MCF 10A (cell line): ENCODE measurements at regions not wholly inside any gene's neighbourhood (a gene's known extent, or its start where the extent isn't known, plus 50 kb on each side); places are given as distances from the start of the nearest gene placed in this dataset.
A peak's percentile ranks its signal among the peaks of the same experiment; 100 is the strongest.

Source experiments
- BruUV-seq: library from RNA; stranded (reverse); fragments of 400-500 nt; replicated peaks from 2 replicates; lab custom pipeline; 2021; lab: Mats Ljungman, UMichigan
- CTCF ChIA-PET: fragments of 300-600 bp; sonication (Branson Sonifier 250); formaldehyde crosslinking; extraction: SDS; loops from one replicate; lab custom pipeline; 2021; ENCODE audit warnings: antibody characterized with exemption, inconsistent platforms; lab: Yijun Ruan, JAX
- POLR2A ChIA-PET: fragments of 300-600, 350-650 bp; sonication (Branson Sonifier 250); formaldehyde crosslinking; extraction: SDS; loops from one replicate; lab custom pipeline; 2020; ENCODE audit warnings: antibody characterized with exemption, inconsistent platforms; lab: Yijun Ruan, JAX
- DNase-seq: peaks from one replicate; pipeline ENCODE4 v3.0.0-alpha.2; 2018; ENCODE audit not compliant: unreplicated experiment
- H3K27ac Mint-ChIP-seq: one replicate; pipeline ENCODE4 v1.8.0; 2022; ENCODE audit warnings: mild to moderate bottlenecking, low read depth, mixed read lengths; ENCODE audit not compliant: unreplicated experiment
- H3K27me3 Mint-ChIP-seq: one replicate; pipeline ENCODE4 v1.8.0; 2022; ENCODE audit warnings: mixed read lengths; ENCODE audit not compliant: insufficient read depth, unreplicated experiment
- H3K36me3 Mint-ChIP-seq: one replicate; pipeline ENCODE4 v1.8.0; 2022; ENCODE audit warnings: mild to moderate bottlenecking, moderate library complexity, mixed read lengths; ENCODE audit not compliant: insufficient read depth, unreplicated experiment
- H3K4me1 Mint-ChIP-seq: one replicate; pipeline ENCODE4 v1.8.0; 2022; ENCODE audit warnings: mixed read lengths; ENCODE audit not compliant: insufficient read depth, unreplicated experiment
- H3K4me3 Mint-ChIP-seq: one replicate; pipeline ENCODE4 v1.8.0; 2022; ENCODE audit warnings: mild to moderate bottlenecking, moderate library complexity, mixed read lengths; ENCODE audit not compliant: unreplicated experiment
- H3K9me3 Mint-ChIP-seq: one replicate; pipeline ENCODE4 v1.8.0; 2022; ENCODE audit warnings: mixed read lengths; ENCODE audit not compliant: unreplicated experiment
- CTCF ChIP-seq: fragments of 200-600 bp; IDR thresholded peaks from one replicate; pipeline ENCODE4 v1.8.0; 2022; ENCODE audit warnings: antibody characterized with exemption, mild to moderate bottlenecking; ENCODE audit not compliant: unreplicated experiment
- intact Hi-C: fragments of 100-400 bp; cut with micrococcal nuclease; formaldehyde crosslinking; loops from 2 replicates; pipeline ENCODE4 v1.14.1; 2022

GRCh38 chr21:14895792-14896191 is 169.0 kb downstream of the NRIP1 start:
- no TSS peak for BruUV-seq
- Mint-ChIP-seq H3K36me3 (no peaks in the 10 kb centered on the region), H3K27me3 (no peaks in the 10 kb centered on the region), H3K27ac (no peak overlapping the region), H3K4me3 (no peak overlapping the region), H3K9me3 (no peaks in the 10 kb centered on the region), H3K4me1 (peaks cover 9% of the 10 kb centered on the region)
- intact Hi-C loops, result no loop called here
- ChIA-PET CTCF (no interaction called here), POLR2A (no interaction called here)
- DNase-seq, result no peak
- no peak for TF ChIP-seq CTCF

- ChIA-PET CTCF (interaction anchor here (0.6 to 2.6 kb wide), 7 partner anchors 10 to 646 kb away, joined by 3 to 9 read pairs (median 3); no protein-coding TSS in a partner anchor), POLR2A (interaction anchor here (0.6 to 2.0 kb wide), 7 partner anchors 9 to 647 kb away, joined by 3 to 7 read pairs (median 3); no protein-coding TSS in a partner anchor)
- BruUV-seq, result no TSS peak
Measured at GRCh38 chr21:14890141-14890540, 174.7 kb downstream of the NRIP1 start.

GRCh38 chr21:14889080-14889810 is 175.6 kb downstream of the NRIP1 start:
- Mint-ChIP-seq H3K27me3 (no peaks in the 10 kb centered on the region), H3K4me1 (peaks cover 35% of the 10 kb centered on the region), H3K36me3 (no peaks in the 10 kb centered on the region), H3K27ac (peak overlapping the region; percentile 97), H3K4me3 (peak overlapping the region; percentile 54), H3K9me3 (no peaks in the 10 kb centered on the region)
- ChIA-PET POLR2A (interaction anchor here (0.6 to 2.1 kb wide), 14 partner anchors 8 to 860 kb away, joined by 3 to 11 read pairs (median 4); partner anchors contain the start of gene NRIP1), CTCF (interaction anchor here (0.6 to 2.6 kb wide), 11 partner anchors 9 to 664 kb away, joined by 3 to 9 read pairs (median 3); no protein-coding TSS in a partner anchor)
- intact Hi-C loops, result no loop called here
- no TSS peak for BruUV-seq
- DNase-seq, result peak; percentile 84
- TF ChIP-seq CTCF, result no peak

More at GRCh38 chr21:14890141-14890540, 174.7 kb downstream of the NRIP1 start:
- Mint-ChIP-seq H3K4me3 (no peak overlapping the region), H3K4me1 (peaks cover 35% of the 10 kb centered on the region), H3K9me3 (no peaks in the 10 kb centered on the region), H3K36me3 (no peaks in the 10 kb centered on the region), H3K27me3 (no peaks in the 10 kb centered on the region), H3K27ac (no peak overlapping the region)
- TF ChIP-seq CTCF, result no peak
- intact Hi-C loops, result no loop called here
- no peak for DNase-seq

GRCh38 chr21:14888202-14888601 is 176.6 kb downstream of the NRIP1 start:
- no peak for TF ChIP-seq CTCF
- H3K27ac Mint-ChIP-seq, result peak overlapping the region; percentile 97
- no TSS peak for BruUV-seq
- H3K36me3 Mint-ChIP-seq, result peaks cover 4% of the 10 kb centered on the region
- no peaks in the 10 kb centered on the region for H3K9me3 Mint-ChIP-seq
- no peak overlapping the region for H3K4me3 Mint-ChIP-seq
- ChIA-PET POLR2A (interaction anchor here (1.2 to 2.1 kb wide), 5 partner anchors 9 to 335 kb away, joined by 4 to 11 read pairs (median 8); partner anchors contain the start of gene NRIP1), CTCF (interaction anchor here (0.6 to 1.3 kb wide), 6 partner anchors 11 to 629 kb away, joined by 3 to 5 read pairs (median 4); no protein-coding TSS in a partner anchor)
- no peaks in the 10 kb centered on the region for H3K27me3 Mint-ChIP-seq
- H3K4me1 Mint-ChIP-seq, result peaks cover 35% of the 10 kb centered on the region
- intact Hi-C loops, result no loop called here
- DNase-seq, result no peak
